ENCODE measurements at regions not wholly inside any gene's neighbourhood (a gene's known extent, or its start where the extent isn't known, plus 50 kb on each side); places are given as distances from the start of the nearest gene placed in this dataset.
"Not testable (repeated sequence)": the region's sequence is repeated elsewhere in the genome, so short reads cannot be mapped to it uniquely, and the experiment has no call there.

GRCh38 chr13:107803822-107804495, 411.4 kb downstream of the LIG4 start:
- no peaks in the 10 kb centered on the region for H3K4me1 ChIP-seq
- H3K36me3 ChIP-seq = no peaks in the 10 kb centered on the region
- H3K27ac ChIP-seq = no peak overlapping the region
- TF ChIP-seq CTCF (IDR thresholded peaks at IDR 0.05) (no peak), POLR2AphosphoS5 (IDR thresholded peaks at IDR 0.05) (no peak), POLR2A (IDR thresholded peaks at IDR 0.05) (no peak)
- no peaks in the 10 kb centered on the region for H3K9me3 ChIP-seq
- DNase-seq (ENCODE audit: low spot score in 2 of 2) = no peak
- H3K4me3 ChIP-seq = no peak overlapping the region
- H3K27me3 ChIP-seq = no peaks in the 10 kb centered on the region
- intact Hi-C loops (cut with DNase I; ENCODE audit: low total_unique reads) = no loop called here

GRCh38 chr13:107801621-107802020, 413.7 kb downstream of the LIG4 start:
- H3K27ac ChIP-seq = no peak overlapping the region
- H3K27me3 ChIP-seq = no peaks in the 10 kb centered on the region
- TF ChIP-seq CTCF (IDR thresholded peaks at IDR 0.05) = no peak
- no peak for TF ChIP-seq POLR2AphosphoS5 (IDR thresholded peaks at IDR 0.05)
- TF ChIP-seq POLR2A (IDR thresholded peaks at IDR 0.05) = no peak
- H3K36me3 ChIP-seq = no peaks in the 10 kb centered on the region
- H3K4me1 ChIP-seq = no peaks in the 10 kb centered on the region
- H3K9me3 ChIP-seq = no peaks in the 10 kb centered on the region
- no peak overlapping the region for H3K4me3 ChIP-seq
- no peak for DNase-seq (ENCODE audit: low spot score in 2 of 2)
- intact Hi-C loops (cut with DNase I; ENCODE audit: low total_unique reads) = no loop called here

- Histone ChIP-seq H3K4me1 (no peaks in the 10 kb centered on the region), H3K27me3 (no peaks in the 10 kb centered on the region), H3K4me3 (no peak overlapping the region), H3K9me3 (no peaks in the 10 kb centered on the region), H3K36me3 (no peaks in the 10 kb centered on the region), H3K27ac (no peak overlapping the region)
- TF ChIP-seq CTCF (IDR thresholded peaks at IDR 0.05) = no peak
- no peak for TF ChIP-seq POLR2AphosphoS5 (IDR thresholded peaks at IDR 0.05)
- TF ChIP-seq POLR2A (IDR thresholded peaks at IDR 0.05) = no peak
- intact Hi-C loops (cut with DNase I; ENCODE audit: low total_unique reads) = no loop called here
- DNase-seq (ENCODE audit: low spot score in 2 of 2) = no peak
These were observed 416.3 kb downstream of the LIG4 start for GRCh38 chr13:107799001-107799400.

GRCh38 chr13:107790397-107790796, 424.9 kb downstream of the LIG4 start:
- TF ChIP-seq CTCF (IDR thresholded peaks at IDR 0.05) (no peak), POLR2AphosphoS5 (IDR thresholded peaks at IDR 0.05) (no peak), POLR2A (IDR thresholded peaks at IDR 0.05) (no peak)

GRCh38 chr13:107788464-107789165, 426.7 kb downstream of the LIG4 start:
- DNase-seq (ENCODE audit: low spot score in 2 of 2) = no peak
- Histone ChIP-seq H3K4me3 (no peak overlapping the region), H3K27ac (no peak overlapping the region), H3K36me3 (no peaks in the 10 kb centered on the region), H3K27me3 (no peaks in the 10 kb centered on the region), H3K9me3 (no peaks in the 10 kb centered on the region), H3K4me1 (no peaks in the 10 kb centered on the region)
- intact Hi-C loops (cut with DNase I; ENCODE audit: low total_unique reads) = no loop called here
- TF ChIP-seq CTCF (IDR thresholded peaks at IDR 0.05) = no peak
- no peak for TF ChIP-seq POLR2A (IDR thresholded peaks at IDR 0.05)
- no peak for TF ChIP-seq POLR2AphosphoS5 (IDR thresholded peaks at IDR 0.05)

More at GRCh38 chr13:107790397-107790796, 424.9 kb downstream of the LIG4 start:
- DNase-seq (ENCODE audit: low spot score in 2 of 2) = no peak
- Histone ChIP-seq H3K36me3 (no peaks in the 10 kb centered on the region), H3K4me3 (no peak overlapping the region), H3K27ac (no peak overlapping the region), H3K4me1 (no peaks in the 10 kb centered on the region), H3K27me3 (no peaks in the 10 kb centered on the region), H3K9me3 (no peaks in the 10 kb centered on the region)
- intact Hi-C loops (cut with DNase I; ENCODE audit: low total_unique reads) = no loop called here

- intact Hi-C loops (cut with DNase I; ENCODE audit: low total_unique reads); H3K4me3 ChIP-seq; H3K36me3 ChIP-seq; H3K27me3 ChIP-seq; H3K27ac ChIP-seq; H3K9me3 ChIP-seq; DNase-seq (ENCODE audit: low spot score in 2 of 2); H3K4me1 ChIP-seq: not testable (repeated sequence)
These were observed 432.7 kb downstream of the LIG4 start for GRCh38 chr13:107782646-107783045.

Data from breast epithelium (tissue), 4 donors.